HepG2 (cell line): ENCODE measurements at regions not wholly inside any gene's neighbourhood (a gene's known extent, or its start where the extent isn't known, plus 50 kb on each side); places are given as distances from the start of the nearest gene placed in this dataset.

ENCODE experiments used
- ATAC-seq: fragments of 200-7000 bp; cut with Tn5 transposase; 3 replicates; pipeline ENCODE4 v1.9.1; 2020; ENCODE audit warnings: mild to moderate bottlenecking, moderate library complexity
- BruUV-seq: library from RNA; stranded (reverse); fragments of 400-500 nt; replicated peaks from 2 replicates; lab custom pipeline; 2021; lab: Mats Ljungman, UMichigan
- CTCF ChIA-PET: fragments of 300-600 bp; formaldehyde crosslinking; extraction: SDS; loops from one replicate; lab custom pipeline; 2021; ENCODE audit warnings: low total read pairs, inconsistent platforms, low intra/inter-chr PET ratio; lab: Yijun Ruan, JAX
- POLR2A ChIA-PET: fragments of 350-600 bp; sonication (Branson Sonifier 250); formaldehyde crosslinking; loops from one replicate; lab custom pipeline; 2020; ENCODE audit warnings: antibody characterized with exemption, inconsistent platforms; lab: Yijun Ruan, JAX
- DNase-seq: peaks from one replicate; pipeline ENCODE4 v3.0.0-alpha.2; 2015; ENCODE audit warnings: low spot score
- FAIRE-seq: peaks from 3 replicates; lab custom pipeline; 2011; peaks lifted over from hg19 to GRCh38; lab: Jason Lieb, UNC
- H2AFZ ChIP-seq: one replicate; pipeline ENCODE4 v1.6.1; 2011; ENCODE audit warnings: low read length, inconsistent platforms
- H3K27ac ChIP-seq: fragments of 300-600 bp; 3 replicates; pipeline ENCODE4 v1.8.0; 2011; ENCODE audit warnings: mixed run types, mild to moderate bottlenecking, mixed read lengths, low read length, inconsistent platforms; ENCODE audit not compliant: insufficient read depth; ENCODE audit errors: extremely low read length
- H3K27me3 ChIP-seq, 2 experiments: fragments of 200-600 bp in 1 of 2; 2 replicates in 1 of 2; 3 replicates in 1 of 2; pipeline versions ENCODE4 v1.6.0 to v1.8.0; 2011; ENCODE audit warnings: low read length in 2 of 2, mild to moderate bottlenecking in 2 of 2, moderate library complexity in 2 of 2, inconsistent platforms in 1 of 2; ENCODE audit not compliant: insufficient read depth in 2 of 2, control insufficient read depth in 1 of 2
- H3K36me3 ChIP-seq, 2 experiments: fragments of 200-600 bp in 1 of 2; replicated peaks in 1 of 2; 2 replicates in 1 of 2; 3 replicates in 1 of 2; pipeline versions ENCODE4 v1.5.1 to v1.8.0; 2011; ENCODE audit warnings: low read length in 2 of 2, inconsistent platforms in 1 of 2; ENCODE audit not compliant: insufficient read depth in 2 of 2, control insufficient read depth in 1 of 2
- H3K4me1 ChIP-seq: 2 replicates; pipeline ENCODE4 v1.5.1; 2012; ENCODE audit warnings: low read length, inconsistent platforms; ENCODE audit not compliant: insufficient read depth
- H3K4me2 ChIP-seq: 2 replicates; pipeline ENCODE4 v1.6.0; 2011; ENCODE audit warnings: low read depth, low read length, inconsistent platforms
- H3K4me3 ChIP-seq, 3 experiments: fragments of 200-600 bp in 1 of 3; sonication (generic), shearing (Covaris generic) in 1 of 3; replicated peaks in 1 of 3; 2 replicates each; pipeline ENCODE4 v1.5.1; 2011 to 2016; ENCODE audit warnings: low read length in 3 of 3, inconsistent platforms in 2 of 3, low read depth in 2 of 3, mild to moderate bottlenecking in 2 of 3, control low read depth in 1 of 3, mixed read lengths in 1 of 3; ENCODE audit not compliant: insufficient read depth in 1 of 3
- H3K79me2 ChIP-seq: one replicate; pipeline ENCODE4 v1.6.1; 2011; ENCODE audit warnings: low read length, inconsistent platforms; ENCODE audit not compliant: insufficient read depth
- H3K9ac ChIP-seq: 2 replicates; pipeline ENCODE4 v1.6.0; 2011; ENCODE audit warnings: mild to moderate bottlenecking, low read depth, low read length, inconsistent platforms; ENCODE audit not compliant: insufficient read depth
- H3K9me3 ChIP-seq: 2 replicates; pipeline ENCODE4 v1.5.1; 2012; ENCODE audit warnings: mild to moderate bottlenecking, low read length
- H4K20me1 ChIP-seq: 2 replicates; pipeline ENCODE4 v1.6.0; 2011; ENCODE audit warnings: inconsistent platforms, mild to moderate bottlenecking, low read length, moderate library complexity; ENCODE audit not compliant: insufficient read depth
- CAMTA2 ChIP-seq: sonication (generic); formaldehyde crosslinking; IDR thresholded peaks from 2 replicates; pipeline ENCODE4 v1.4.0; 2020; ENCODE audit warnings: mild to moderate bottlenecking, missing genetic modification reagents, borderline replicate concordance
- CCAR2 ChIP-seq: fragments of 200-400 bp; formaldehyde crosslinking; optimal IDR thresholded peaks from 2 replicates; pipeline ENCODE3; 2018; ENCODE audit warnings: low read depth, mild to moderate bottlenecking, low read length, moderate library complexity
- CENPT ChIP-seq: sonication (generic); formaldehyde crosslinking; IDR thresholded peaks from 2 replicates; pipeline ENCODE4 v1.8.0; 2022; ENCODE audit warnings: low read depth, mild to moderate bottlenecking, moderate library complexity, missing genetic modification reagents
- KDM2A ChIP-seq: sonication (generic); formaldehyde crosslinking; IDR thresholded peaks from 2 replicates; pipeline ENCODE4 v1.4.0; 2020; ENCODE audit warnings: low read depth, missing genetic modification reagents, borderline replicate concordance
- PITX1 ChIP-seq: sonication (generic); formaldehyde crosslinking; IDR thresholded peaks from 2 replicates; pipeline ENCODE4 v1.5.1; 2020; ENCODE audit warnings: mild to moderate bottlenecking, missing genetic modification reagents
- POGK ChIP-seq: sonication (generic); formaldehyde crosslinking; conservative IDR thresholded peaks from 2 replicates; pipeline ENCODE4 v1.8.0; 2022; ENCODE audit warnings: mild to moderate bottlenecking, moderate library complexity, missing genetic modification reagents
- RAD51 ChIP-seq: fragments of 450-650 bp; IDR thresholded peaks from 2 replicates; pipeline ENCODE4 v1.6.1; 2016; ENCODE audit warnings: borderline replicate concordance
- SMC3 ChIP-seq: IDR thresholded peaks from 2 replicates; pipeline ENCODE4 v1.6.1; 2011; ENCODE audit warnings: low read length, improper control_type of control experiment
- SRSF4 ChIP-seq: fragments of 200-400 bp; formaldehyde crosslinking; IDR thresholded peaks from one replicate; pipeline ENCODE4 v1.6.1; 2018; ENCODE audit warnings: mild to moderate bottlenecking, low read depth, low read length, moderate library complexity; ENCODE audit not compliant: poor library complexity, severe bottlenecking
- STAT6 ChIP-seq: sonication (generic); formaldehyde crosslinking; IDR thresholded peaks from 2 replicates; pipeline ENCODE4 v1.4.0; 2020; ENCODE audit warnings: missing genetic modification reagents, mild to moderate bottlenecking, borderline replicate concordance
- ZBTB34 ChIP-seq: sonication (generic); formaldehyde crosslinking; IDR thresholded peaks from 2 replicates; pipeline ENCODE4 v1.8.0; 2022; ENCODE audit warnings: mild to moderate bottlenecking, missing genetic modification reagents
- ZFP36L2 ChIP-seq: sonication (generic); formaldehyde crosslinking; IDR thresholded peaks from 2 replicates; pipeline ENCODE4 v1.4.0; 2020; ENCODE audit warnings: missing genetic modification reagents
- ZNF143 ChIP-seq: sonication (generic); formaldehyde crosslinking; IDR thresholded peaks from 2 replicates; pipeline ENCODE4 v1.4.0; 2020; ENCODE audit warnings: missing genetic modification reagents
- ZNF354B ChIP-seq: sonication (generic); formaldehyde crosslinking; IDR thresholded peaks from 2 replicates; pipeline ENCODE4 v1.8.0; 2022; ENCODE audit warnings: mild to moderate bottlenecking, missing genetic modification reagents
- ZNF768 ChIP-seq: sonication (generic); formaldehyde crosslinking; IDR thresholded peaks from 2 replicates; pipeline ENCODE4 v1.4.0; 2020; ENCODE audit warnings: missing genetic modification reagents
- ZNF790 ChIP-seq: sonication (generic); formaldehyde crosslinking; IDR thresholded peaks from 2 replicates; pipeline ENCODE4 v1.8.0; 2022; ENCODE audit warnings: missing genetic modification reagents, mild to moderate bottlenecking, borderline replicate concordance
- WGBS: methylation state at CpG from one replicate; pipeline ENCODE4 v1.1.6; 2017; ENCODE audit warnings: low lambda C conversion rate; 5-methylcytosine and 5-hydroxymethylcytosine counted together
- in situ Hi-C: cut with HindIII; loops from 2 replicates; pipeline ENCODE4 v1.10.0; 2017; ENCODE audit warnings: low pct_unique_long_range_greater_than_20kb; ENCODE audit not compliant: extremely low pct_ligation_motif_present
- intact Hi-C: fragments of 100-400 bp; cut with micrococcal nuclease; formaldehyde crosslinking; loops from one replicate; pipeline ENCODE4 v1.10.0; 2022; ENCODE audit not compliant: unreplicated experiment
- TF ChIP-seq, protein P1 (sequence below): sonication (generic); formaldehyde crosslinking; IDR thresholded peaks from 2 replicates; pipeline ENCODE4 v1.4.0; 2020; ENCODE audit warnings: missing genetic modification reagents

DNA sequence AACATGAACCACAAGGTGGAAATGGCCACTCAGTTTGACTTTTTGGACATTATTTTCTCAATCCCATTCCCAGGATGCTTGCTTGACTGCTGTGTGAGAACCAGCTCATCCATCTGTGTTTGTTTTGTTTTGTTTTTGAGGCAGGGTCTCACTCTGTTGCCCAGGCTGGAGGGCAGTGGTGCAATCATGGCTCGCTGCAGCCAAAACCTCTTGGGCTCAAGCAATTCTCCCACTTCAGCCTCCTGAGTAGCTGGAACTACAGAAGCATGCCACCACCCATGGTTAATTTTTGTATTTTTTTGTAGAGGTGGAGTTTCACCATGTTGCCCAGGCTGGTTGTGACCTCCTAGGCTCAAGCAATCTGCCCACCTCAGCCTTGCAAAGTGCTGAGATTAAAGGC lies 166.0 kb upstream of the CDH4 start:
- Histone ChIP-seq H3K4me3 (no peak overlapping the region), H3K79me2 (no peaks in the 10 kb centered on the region), H3K4me2 (no peak overlapping the region), H3K27me3 (no peaks in the 10 kb centered on the region), H4K20me1 (no peaks in the 10 kb centered on the region), H3K9ac (no peak overlapping the region), H3K9me3 (peaks cover 61% of the 10 kb centered on the region), H3K36me3 (no peaks in the 10 kb centered on the region), H2AFZ (no peak overlapping the region), H3K4me1 (no peaks in the 10 kb centered on the region), H3K27ac (no peak overlapping the region)
- intact Hi-C loops, result no loop called here
- ChIA-PET POLR2A (no interaction called here), CTCF (no interaction called here)
- no peak for ATAC-seq
- WGBS, result 10% methylated on average over 1 of the region's 1 CpG
- no peak for DNase-seq
- FAIRE-seq, result no peak
- in situ Hi-C loops, result no loop called here
- no TSS peak for BruUV-seq
- TF ChIP-seq SRSF4 (no peak), SMC3 (no peak), CCAR2 (no peak), STAT6 (CRISPR knock-in tag) (no peak), CENPT (CRISPR knock-in tag) (no peak), ZNF768 (no peak), KDM2A (no peak), ZFP36L2 (CRISPR knock-in tag) (no peak), ZNF790 (CRISPR knock-in tag) (no peak), ZNF143 (CRISPR knock-in tag) (no peak), POGK (CRISPR knock-in tag) (no peak), ZNF354B (CRISPR knock-in tag) (no peak), RAD51 (no peak), CAMTA2 (CRISPR knock-in tag) (no peak), ZBTB34 (CRISPR knock-in tag) (no peak), PITX1 (CRISPR knock-in tag) (no peak)
- TF ChIP-seq, protein P1, sequence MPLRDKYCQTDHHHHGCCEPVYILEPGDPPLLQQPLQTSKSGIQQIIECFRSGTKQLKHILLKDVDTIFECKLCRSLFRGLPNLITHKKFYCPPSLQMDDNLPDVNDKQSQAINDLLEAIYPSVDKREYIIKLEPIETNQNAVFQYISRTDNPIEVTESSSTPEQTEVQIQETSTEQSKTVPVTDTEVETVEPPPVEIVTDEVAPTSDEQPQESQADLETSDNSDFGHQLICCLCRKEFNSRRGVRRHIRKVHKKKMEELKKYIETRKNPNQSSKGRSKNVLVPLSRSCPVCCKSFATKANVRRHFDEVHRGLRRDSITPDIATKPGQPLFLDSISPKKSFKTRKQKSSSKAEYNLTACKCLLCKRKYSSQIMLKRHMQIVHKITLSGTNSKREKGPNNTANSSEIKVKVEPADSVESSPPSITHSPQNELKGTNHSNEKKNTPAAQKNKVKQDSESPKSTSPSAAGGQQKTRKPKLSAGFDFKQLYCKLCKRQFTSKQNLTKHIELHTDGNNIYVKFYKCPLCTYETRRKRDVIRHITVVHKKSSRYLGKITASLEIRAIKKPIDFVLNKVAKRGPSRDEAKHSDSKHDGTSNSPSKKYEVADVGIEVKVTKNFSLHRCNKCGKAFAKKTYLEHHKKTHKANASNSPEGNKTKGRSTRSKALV, result no peak
